ENCODE measurements at regions not wholly inside any gene's neighbourhood (a gene's known extent, or its start where the extent isn't known, plus 50 kb on each side); places are given as distances from the start of the nearest gene placed in this dataset.

GRCh38 chr2:126970583-126970982 is 71.9 kb downstream of the TEX51 start:
- Mint-ChIP-seq H3K4me3 (no peak overlapping the region), H3K36me3 (no peaks in the 10 kb centered on the region), H3K9me3 (peaks cover 8% of the 10 kb centered on the region), H3K4me1 (peaks cover 8% of the 10 kb centered on the region), H3K27me3 (ENCODE audit: low read depth) (peaks cover 63% of the 10 kb centered on the region), H3K27ac (no peak overlapping the region)
- DNase-seq (ENCODE audit: low spot score in 2 of 2, unreplicated experiment in 2 of 2): no peak
- no peak for TF ChIP-seq CTCF (IDR thresholded peaks at IDR 0.05; ENCODE audit: unreplicated experiment)

GRCh38 chr2:126971162-126971480 is 72.4 kb downstream of the TEX51 start:
- Mint-ChIP-seq H3K9me3 (peaks cover 2% of the 10 kb centered on the region), H3K4me1 (peaks cover 10% of the 10 kb centered on the region), H3K36me3 (no peaks in the 10 kb centered on the region), H3K4me3 (no peak overlapping the region), H3K27me3 (ENCODE audit: low read depth) (peaks cover 60% of the 10 kb centered on the region), H3K27ac (no peak overlapping the region)
- no peak for DNase-seq (ENCODE audit: low spot score in 2 of 2, unreplicated experiment in 2 of 2)
- no peak for TF ChIP-seq CTCF (IDR thresholded peaks at IDR 0.05; ENCODE audit: unreplicated experiment)

- peaks cover 60% of the 10 kb centered on the region for H3K27me3 Mint-ChIP-seq (ENCODE audit: low read depth)
- peak; percentile 95 for TF ChIP-seq CTCF (IDR thresholded peaks at IDR 0.05; ENCODE audit: unreplicated experiment)
- peak; percentile 42 to 82 for DNase-seq (ENCODE audit: low spot score in 2 of 2, unreplicated experiment in 2 of 2)
- H3K36me3 Mint-ChIP-seq: no peaks in the 10 kb centered on the region
- peaks cover 10% of the 10 kb centered on the region for H3K4me1 Mint-ChIP-seq
- no peaks in the 10 kb centered on the region for H3K9me3 Mint-ChIP-seq
- no peak overlapping the region for H3K27ac Mint-ChIP-seq
- H3K4me3 Mint-ChIP-seq: peak overlapping the region; percentile 56
Observed at GRCh38 chr2:126971481-126972278, 73.0 kb downstream of the TEX51 start.

DNA sequence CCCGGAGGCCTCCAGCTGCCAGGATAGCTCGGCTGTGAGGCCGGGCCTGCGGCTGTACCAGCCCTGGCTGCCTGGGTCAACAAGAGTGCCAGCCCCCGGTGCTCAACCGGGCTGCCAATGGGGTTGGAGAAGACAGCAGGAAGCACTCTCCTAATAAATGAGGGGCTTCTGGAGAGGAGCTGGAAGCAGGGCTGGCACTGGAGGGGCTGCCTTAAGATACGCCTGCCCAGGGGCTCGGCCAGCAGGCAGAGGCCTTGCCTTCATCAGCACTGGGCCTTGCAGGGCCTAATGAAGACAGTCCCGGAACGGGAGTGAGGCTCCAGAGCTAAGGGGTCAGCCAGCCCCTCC is 73.6 kb downstream of the TEX51 start:
- no peak for DNase-seq (ENCODE audit: low spot score in 2 of 2, unreplicated experiment in 2 of 2)
- TF ChIP-seq CTCF (IDR thresholded peaks at IDR 0.05; ENCODE audit: unreplicated experiment): peak; percentile 68

GRCh38 chr2:126973745-126974144 is 75.1 kb downstream of the TEX51 start:
- Mint-ChIP-seq H3K36me3 (no peaks in the 10 kb centered on the region), H3K9me3 (no peaks in the 10 kb centered on the region), H3K4me1 (peaks cover 10% of the 10 kb centered on the region), H3K4me3 (no peak overlapping the region), H3K27me3 (ENCODE audit: low read depth) (peaks cover 42% of the 10 kb centered on the region), H3K27ac (no peak overlapping the region)
- no peak for DNase-seq (ENCODE audit: low spot score in 2 of 2, unreplicated experiment in 2 of 2)
- TF ChIP-seq CTCF (IDR thresholded peaks at IDR 0.05; ENCODE audit: unreplicated experiment): no peak

More for the DNA sequence above, 73.6 kb downstream of the TEX51 start:
- Mint-ChIP-seq H3K4me1 (peaks cover 10% of the 10 kb centered on the region), H3K36me3 (no peaks in the 10 kb centered on the region), H3K9me3 (no peaks in the 10 kb centered on the region), H3K4me3 (no peak overlapping the region), H3K27me3 (ENCODE audit: low read depth) (peaks cover 54% of the 10 kb centered on the region), H3K27ac (no peak overlapping the region)

Data from mesothelial cell of epicardium (in vitro differentiated cells).